GM19438 (cell line): ENCODE measurements at regions not wholly inside any gene's neighbourhood (a gene's known extent, or its start where the extent isn't known, plus 50 kb on each side); places are given as distances from the start of the nearest gene placed in this dataset.
"Not testable (repeated sequence)": the region's sequence is repeated elsewhere in the genome, so short reads cannot be mapped to it uniquely, and the experiment has no call there.

ENCODE experiments used
- ATAC-seq: cut with Tn5 transposase; IDR thresholded peaks from one replicate; pipeline ENCODE4 v1.9.1; 2021; ENCODE audit warnings: low read depth; ENCODE audit not compliant: unreplicated experiment

- ATAC-seq: not testable (repeated sequence)
Measured at GRCh38 chr3:30480156-30480555, 126.2 kb upstream of the TGFBR2 start.

- no peak for ATAC-seq
Measured at GRCh38 chr3:30480587-30480986, 125.8 kb upstream of the TGFBR2 start.

DNA sequence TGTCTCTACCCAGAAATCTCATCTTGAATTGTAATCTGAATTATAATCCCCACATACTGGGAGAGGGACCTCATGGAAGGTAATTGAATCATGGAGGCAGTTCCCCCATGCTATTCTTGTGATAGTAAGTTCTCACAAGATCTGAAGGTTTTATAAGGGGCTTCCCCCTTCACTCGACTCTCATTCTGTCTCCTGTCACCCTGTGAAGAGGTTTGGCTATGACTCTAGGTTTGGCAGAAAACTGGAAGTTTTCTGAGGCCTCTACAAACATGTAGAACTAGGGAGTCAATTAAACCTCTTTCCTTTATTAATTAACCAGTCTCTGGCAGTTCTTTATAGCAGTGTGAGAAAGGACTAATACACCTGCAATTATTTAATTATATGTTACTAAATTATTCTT, 125.2 kb upstream of the TGFBR2 start:
- ATAC-seq: no peak

DNA sequence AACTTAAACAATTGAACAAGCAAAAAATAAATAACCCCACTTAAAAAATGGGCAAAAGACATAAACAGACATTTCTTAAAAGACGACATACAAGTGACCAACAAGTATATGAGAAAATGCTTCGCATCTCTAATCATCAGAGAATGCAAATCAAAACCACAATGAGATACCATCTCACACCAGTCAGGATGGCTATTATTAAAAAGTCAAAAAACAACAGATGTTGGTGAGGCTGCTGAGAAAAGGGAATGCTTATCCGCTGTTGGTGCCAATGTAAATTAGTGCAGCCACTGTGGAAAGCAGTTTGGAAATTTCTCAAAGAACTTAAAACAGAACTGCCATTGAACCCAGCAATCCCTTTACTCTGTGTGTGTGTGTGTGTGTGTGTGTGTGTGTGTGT, 122.2 kb upstream of the TGFBR2 start:
- not testable (repeated sequence) for ATAC-seq

GRCh38 chr3:30486368-30486767, 120.0 kb upstream of the TGFBR2 start:
- ATAC-seq: no peak

- no peak for ATAC-seq
Measured at GRCh38 chr3:30488070-30488756, 118.2 kb upstream of the TGFBR2 start.

DNA sequence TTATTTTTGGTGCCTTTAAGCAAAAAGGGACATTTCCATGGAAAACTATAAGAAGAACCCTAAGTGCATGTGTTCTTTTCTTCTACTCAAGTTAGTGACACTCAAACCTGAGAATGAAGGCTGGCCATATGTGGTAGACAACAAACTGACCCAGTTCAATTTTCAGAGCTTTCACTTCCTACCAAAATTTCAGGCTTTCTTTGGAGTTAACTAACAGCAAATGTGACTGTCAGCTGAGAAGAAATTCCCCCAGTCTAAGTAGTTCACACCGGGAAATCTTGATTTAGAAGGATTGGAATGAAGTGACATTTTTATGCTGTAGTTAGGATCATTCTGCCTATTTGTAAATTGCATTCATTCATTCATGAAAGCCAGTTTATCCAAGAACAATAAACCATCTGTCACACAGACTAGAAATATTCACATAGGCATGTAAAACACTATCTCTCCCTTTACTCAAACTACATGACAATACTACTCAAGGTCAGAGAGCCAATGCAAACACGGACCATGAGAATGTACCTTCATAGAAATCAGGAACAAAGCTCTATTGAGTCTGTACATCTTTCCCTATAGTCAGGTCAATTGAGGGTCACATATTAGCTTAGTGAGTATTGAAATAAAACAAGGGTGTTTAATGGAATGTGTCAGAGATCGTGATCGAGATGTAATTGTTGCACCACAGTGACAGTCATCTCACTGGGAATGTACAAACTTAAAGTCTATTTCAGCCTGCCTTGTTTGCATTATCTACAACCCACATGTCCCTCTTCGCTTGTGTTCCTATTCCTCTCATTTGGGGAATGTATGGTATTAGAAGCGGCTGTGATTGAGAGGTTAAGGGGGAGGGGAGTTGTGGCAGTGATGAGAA, 113.8 kb upstream of the TGFBR2 start:
- no peak for ATAC-seq

- ATAC-seq: no peak
Measured at GRCh38 chr3:30493911-30494311, 112.5 kb upstream of the TGFBR2 start.

GRCh38 chr3:30495172-30496065, 111.0 kb upstream of the TGFBR2 start:
- no peak for ATAC-seq

DNA sequence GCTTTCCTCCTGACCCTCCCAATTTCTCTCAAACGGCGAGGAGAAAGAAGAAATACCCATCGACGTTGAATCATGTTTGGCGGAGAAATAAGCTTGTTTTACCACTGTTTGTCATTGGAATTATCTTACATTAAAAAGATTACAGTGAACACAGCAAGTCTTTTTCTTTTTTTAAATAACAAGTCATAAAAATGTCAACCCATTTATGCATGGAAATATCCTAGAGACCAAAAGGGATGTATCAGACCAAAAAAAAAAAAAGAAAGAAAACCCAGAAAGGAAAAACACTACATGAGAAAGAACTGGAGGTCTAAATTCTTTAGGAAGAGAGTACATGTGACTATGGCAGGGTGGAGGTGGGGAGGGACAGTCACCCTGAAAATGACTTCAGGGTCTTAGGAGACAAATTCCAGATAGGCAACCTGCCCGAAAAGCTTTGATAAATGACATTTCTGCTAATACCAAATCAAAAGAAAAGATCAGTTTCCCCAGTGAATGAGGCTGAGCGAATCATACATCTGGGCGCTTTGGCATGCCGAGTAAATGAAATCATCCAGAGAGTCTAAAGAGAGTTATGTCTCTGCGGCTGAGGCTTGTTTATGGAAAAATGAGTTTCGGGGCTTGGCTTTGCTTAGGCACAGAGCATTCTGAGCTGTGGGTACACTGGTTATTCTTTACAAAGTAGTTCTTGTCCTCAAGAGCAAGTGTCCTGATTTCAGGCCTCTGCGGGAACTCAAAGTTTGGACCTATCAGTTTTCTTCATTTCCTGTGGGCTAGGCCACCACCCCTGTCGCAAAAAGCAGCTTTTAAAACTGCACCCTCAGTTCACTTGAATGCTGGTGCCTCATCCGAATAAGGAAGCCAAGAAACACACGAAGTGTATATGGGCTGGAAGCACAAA, 110.1 kb upstream of the TGFBR2 start:
- ATAC-seq: no peak

DNA sequence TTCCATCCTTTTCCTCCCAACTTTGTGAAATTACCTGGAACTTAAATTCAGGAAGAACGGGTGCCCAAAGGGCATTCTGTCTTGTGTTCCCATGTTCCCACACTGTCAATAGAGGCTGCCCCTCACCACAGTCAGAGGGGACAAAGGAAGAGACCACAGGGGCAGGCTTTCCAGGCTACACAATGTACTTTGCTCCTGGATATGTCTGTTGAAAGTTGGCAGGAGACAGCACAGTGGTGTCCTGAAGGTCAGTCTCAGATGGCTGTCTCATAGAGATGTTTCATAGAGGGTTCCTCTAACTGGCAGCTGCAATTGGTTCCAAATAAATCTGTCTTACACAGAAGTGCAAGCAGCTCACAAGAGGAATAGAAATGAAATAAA, 107.8 kb upstream of the TGFBR2 start:
- no peak for ATAC-seq

DNA sequence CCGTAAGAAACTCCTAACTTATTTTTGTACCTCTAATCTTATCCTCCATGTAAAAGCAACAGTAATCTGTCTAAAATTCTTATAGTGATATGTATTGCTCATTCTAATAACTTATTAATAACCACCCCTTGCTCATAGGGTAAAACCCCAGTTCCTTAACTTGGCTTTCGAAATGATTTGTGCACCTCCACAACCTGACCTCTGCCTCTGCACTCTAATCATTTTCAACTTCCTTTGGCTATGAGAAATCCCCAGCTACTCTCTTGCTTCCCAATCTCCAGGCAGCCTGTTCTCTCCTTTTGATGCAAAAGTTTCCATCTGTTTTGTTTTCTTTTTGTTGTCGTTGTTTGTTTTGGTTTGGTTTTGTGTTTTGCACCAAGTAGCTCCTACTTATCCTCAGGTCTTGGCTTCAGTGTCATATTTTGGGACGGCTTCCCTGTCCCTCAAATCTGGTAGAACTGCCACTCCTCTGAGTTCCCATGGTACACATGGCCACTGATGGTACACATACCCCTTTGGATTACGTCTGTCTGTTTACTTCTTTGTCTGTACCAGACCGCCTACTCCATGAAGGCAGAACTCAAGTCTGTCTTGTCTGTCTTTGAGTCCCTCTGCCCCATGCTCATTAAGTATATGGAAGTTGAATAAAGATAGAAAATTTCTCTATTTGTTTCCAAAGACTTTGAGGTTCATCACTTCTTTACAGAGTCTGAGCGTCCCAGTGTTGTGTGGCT, 105.6 kb upstream of the TGFBR2 start:
- ATAC-seq: peak; percentile 93

DNA sequence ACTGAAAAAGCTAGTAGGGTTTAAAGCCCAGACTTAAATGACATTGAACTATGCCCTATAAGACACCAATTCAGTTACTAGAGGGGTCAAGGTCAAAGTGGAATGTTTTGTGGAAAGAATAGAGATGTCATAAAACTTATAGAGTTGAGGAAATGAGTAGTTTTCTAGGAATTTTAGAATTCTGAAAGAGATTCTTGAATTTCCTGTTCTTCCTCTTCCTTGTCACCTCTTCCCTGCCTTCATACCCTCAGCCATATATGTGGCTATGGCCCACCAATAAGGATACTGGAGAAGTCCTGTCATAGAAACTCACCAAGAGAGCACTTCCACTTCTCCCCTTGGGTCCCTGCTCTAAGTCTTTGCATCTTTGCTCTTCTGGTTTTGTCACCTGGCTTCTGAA, 104.9 kb upstream of the TGFBR2 start:
- ATAC-seq: no peak

- ATAC-seq: no peak
Measured at GRCh38 chr3:30502051-30502741, 104.2 kb upstream of the TGFBR2 start.

DNA sequence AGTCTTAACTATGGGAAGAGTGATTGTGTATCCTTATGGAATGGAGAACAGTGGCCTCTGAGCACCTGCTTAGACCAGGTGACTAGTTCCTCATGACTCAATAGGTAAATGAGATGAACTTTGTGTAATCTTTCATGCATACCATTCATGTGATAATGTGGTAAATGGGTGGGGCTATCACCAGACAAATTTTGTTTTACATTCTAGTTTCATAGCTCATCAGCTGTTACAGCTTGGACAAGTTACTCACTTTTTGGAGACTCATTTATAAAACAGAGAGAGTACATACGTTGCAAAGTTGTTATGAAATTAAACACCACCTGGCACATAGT, 103.7 kb upstream of the TGFBR2 start:
- ATAC-seq: no peak

DNA sequence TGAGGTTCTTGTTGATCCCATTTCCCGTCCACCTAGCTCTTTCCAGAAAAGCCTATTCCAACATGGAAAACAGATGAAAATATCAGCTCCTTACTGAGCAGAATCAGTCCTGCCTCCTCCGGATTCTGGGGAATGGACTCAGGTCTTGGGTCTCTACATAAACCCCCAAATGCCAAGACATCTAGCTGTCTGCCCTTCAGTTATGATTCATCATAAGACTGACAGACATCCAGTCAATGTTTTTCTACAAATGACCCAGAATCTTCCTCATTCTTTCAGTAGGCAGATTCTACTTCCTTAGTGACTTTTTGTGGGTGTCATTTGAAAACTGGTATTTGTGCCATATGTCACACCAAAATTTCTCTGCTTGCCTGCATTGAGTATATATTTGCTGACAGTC, 103.0 kb upstream of the TGFBR2 start:
- no peak for ATAC-seq

DNA sequence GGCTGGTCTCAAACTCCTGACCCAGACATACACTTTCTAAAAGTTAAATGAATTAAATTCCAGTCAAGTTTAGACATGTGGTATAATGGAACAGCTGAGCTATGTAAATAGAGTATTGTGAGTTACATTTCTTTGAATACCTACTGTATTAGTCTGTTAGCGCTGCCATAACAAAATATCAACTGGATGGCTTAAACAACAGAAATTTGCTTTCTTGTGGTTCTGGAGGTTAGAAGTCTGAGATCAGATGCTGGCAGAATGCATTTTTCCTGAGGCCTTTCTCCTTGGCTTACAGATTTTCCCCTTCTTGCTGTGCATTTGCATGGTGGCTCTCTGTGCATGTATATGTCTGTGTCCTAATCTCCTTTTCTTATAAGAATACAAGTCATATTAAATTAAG, 101.5 kb upstream of the TGFBR2 start:
- ATAC-seq: no peak

DNA sequence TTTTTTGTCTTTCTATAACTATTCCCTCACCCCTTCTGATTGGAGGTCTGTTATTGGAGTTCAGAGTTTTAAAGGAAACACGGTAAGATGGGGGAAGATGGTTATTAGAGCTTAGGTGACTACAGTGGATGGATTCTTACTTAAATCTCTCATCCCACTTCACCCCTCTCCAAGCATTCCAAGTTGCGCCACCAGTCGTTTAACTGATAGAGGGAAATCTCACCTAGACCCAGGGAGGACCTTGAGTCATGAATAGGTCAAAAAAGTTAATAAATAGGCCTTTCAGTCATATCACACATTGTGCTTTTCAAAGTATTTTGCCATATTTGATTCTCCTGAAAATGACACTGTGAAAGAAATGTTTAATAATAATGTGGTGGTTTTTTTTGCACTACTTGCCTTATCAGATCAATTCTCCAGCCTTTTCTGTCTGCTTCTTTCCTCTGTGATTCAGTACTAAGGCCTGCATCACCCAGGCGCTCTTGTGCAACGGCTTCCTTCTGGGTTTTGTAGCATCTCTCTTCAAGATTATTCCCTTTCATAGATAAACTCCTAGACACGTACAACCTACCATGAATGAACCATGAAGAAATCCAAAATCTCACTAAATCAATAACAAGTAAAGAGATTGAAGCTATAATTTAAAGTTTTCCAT, 100.4 kb upstream of the TGFBR2 start:
- ATAC-seq: no peak
